K562 (cell line): ENCODE measurements at regions not wholly inside any gene's neighbourhood (a gene's known extent, or its start where the extent isn't known, plus 50 kb on each side); places are given as distances from the start of the nearest gene placed in this dataset.

Experiments used
- ATAC-seq: fragments of 200-7000 bp; cut with Tn5 transposase; 3 replicates; pipeline ENCODE4 v1.9.1; 2020; ENCODE audit warnings: moderate library complexity
- BruUV-seq: library from RNA; stranded (reverse); fragments of 400-500 nt; replicated peaks from 2 replicates; lab custom pipeline; 2021; lab: Mats Ljungman, UMichigan
- CTCF ChIA-PET: fragments of 300-600 bp; formaldehyde crosslinking; extraction: SDS; loops from one replicate; lab custom pipeline; 2021; ENCODE audit warnings: low intra/inter-chr PET ratio; lab: Yijun Ruan, JAX
- POLR2A ChIA-PET: fragments of 300-600, 350-650 bp; sonication (Branson Sonifier 250); formaldehyde crosslinking; extraction: SDS; loops from one replicate; lab custom pipeline; 2021; ENCODE audit warnings: antibody characterized with exemption, inconsistent platforms; lab: Yijun Ruan, JAX
- DNase-seq, 4 experiments: peaks; one replicate each; pipeline versions ENCODE4 v3.0.0 to v3.0.0-alpha.2; 2011 to 2018; ENCODE audit warnings: low spot score in 3 of 4, mixed read lengths in 3 of 4; ENCODE audit errors: extremely low read depth in 1 of 4
- FAIRE-seq: peaks from 2 replicates; lab custom pipeline; 2011; peaks lifted over from hg19 to GRCh38; lab: Jason Lieb, UNC
- H2AFZ ChIP-seq: 2 replicates; pipeline ENCODE4 v1.6.0; 2011; ENCODE audit warnings: low read depth, low read length, control low read depth, inconsistent platforms
- H3K27ac ChIP-seq: fragments of 200-600 bp; 3 replicates; pipeline ENCODE4 v1.8.0; 2011; ENCODE audit warnings: low read depth, mild to moderate bottlenecking, control low read depth, inconsistent platforms, low read length, moderate library complexity, mixed read lengths; ENCODE audit errors: extremely low read depth
- H3K27me3 ChIP-seq, 2 experiments: fragments of 300-600 bp in 1 of 2; 2 replicates in 1 of 2; 3 replicates in 1 of 2; pipeline versions ENCODE4 v1.6.0 to v1.8.0; 2011; ENCODE audit warnings: inconsistent platforms in 2 of 2, low read length in 2 of 2, mild to moderate bottlenecking in 1 of 2, mixed read lengths in 1 of 2, moderate library complexity in 1 of 2; ENCODE audit not compliant: control insufficient read depth in 2 of 2, insufficient read depth in 2 of 2
- H3K36me3 ChIP-seq: fragments of 300-600 bp; 3 replicates; pipeline ENCODE4 v1.8.0; 2011; ENCODE audit warnings: mild to moderate bottlenecking, low read length, inconsistent platforms; ENCODE audit not compliant: control insufficient read depth, insufficient read depth
- H3K4me1 ChIP-seq, 2 experiments: fragments of 200-600 bp in 1 of 2; replicated peaks in 1 of 2; 2 replicates in 1 of 2; 3 replicates in 1 of 2; pipeline versions ENCODE4 v1.5.1 to v1.8.0; 2011; ENCODE audit warnings: inconsistent platforms in 2 of 2, low read length in 2 of 2, mild to moderate bottlenecking in 1 of 2, mixed read lengths in 1 of 2, moderate library complexity in 1 of 2; ENCODE audit not compliant: control insufficient read depth in 2 of 2, insufficient read depth in 2 of 2
- H3K4me2 ChIP-seq: 2 replicates; pipeline ENCODE4 v1.6.1; 2011; ENCODE audit warnings: low read length, control low read depth, inconsistent platforms, mixed read lengths; ENCODE audit not compliant: insufficient read depth
- H3K4me3 ChIP-seq: fragments of 200-600 bp; sonication (generic), shearing (Covaris generic); 2 replicates; pipeline ENCODE4 v1.5.1; 2016; ENCODE audit warnings: control low read depth, inconsistent platforms
- H3K79me2 ChIP-seq: fragments of 200-600 bp; 3 replicates; pipeline ENCODE4 v1.8.0; 2011; ENCODE audit warnings: low read length, inconsistent platforms; ENCODE audit not compliant: control insufficient read depth, insufficient read depth
- H3K9ac ChIP-seq, 2 experiments: 2 replicates each; pipeline versions ENCODE4 v1.6.0 to v1.6.1; 2011; ENCODE audit warnings: low read depth in 2 of 2, low read length in 2 of 2, control low read depth in 1 of 2, inconsistent platforms in 1 of 2, mild to moderate bottlenecking in 1 of 2, mixed read lengths in 1 of 2; ENCODE audit not compliant: insufficient read depth in 1 of 2
- H3K9me1 ChIP-seq: one replicate; pipeline ENCODE4 v1.6.0; 2011; ENCODE audit warnings: inconsistent platforms, mild to moderate bottlenecking, low read length, moderate library complexity; ENCODE audit not compliant: control insufficient read depth, insufficient read depth
- H3K9me3 ChIP-seq: replicated peaks from 2 replicates; pipeline ENCODE4 v1.5.1; 2011; ENCODE audit warnings: low read depth, low read length, inconsistent platforms; ENCODE audit not compliant: control insufficient read depth, insufficient read depth
- H4K20me1 ChIP-seq: replicated peaks from 2 replicates; pipeline ENCODE4 v1.6.1; 2011; ENCODE audit warnings: low read length, inconsistent platforms, mixed read lengths; ENCODE audit not compliant: control insufficient read depth, insufficient read depth
- BCL6 ChIP-seq: fragments of 250-450 bp; sonication (Bioruptor Pico); IDR thresholded peaks from 2 replicates; pipeline ENCODE4 v1.4.0; 2020
- EWSR1 ChIP-seq: fragments of 450-650 bp; IDR thresholded peaks from 2 replicates; pipeline ENCODE4 v1.6.1; 2018; ENCODE audit warnings: borderline replicate concordance, mild to moderate bottlenecking, low read depth, moderate library complexity; ENCODE audit not compliant: partially characterized antibody
- HDGF ChIP-seq: fragments of 450-650 bp; IDR thresholded peaks from 2 replicates; pipeline ENCODE4 v1.6.1; 2016
- HES1 ChIP-seq: fragments of 450-650 bp; IDR thresholded peaks from 2 replicates; pipeline ENCODE4 v1.6.1; 2016; ENCODE audit warnings: low read depth, mild to moderate bottlenecking, moderate library complexity
- HMG20A ChIP-seq: fragments of 450-650 bp; formaldehyde crosslinking; conservative IDR thresholded peaks from 2 replicates; pipeline ENCODE4 v1.4.0; 2020; ENCODE audit warnings: mild to moderate bottlenecking, mixed read lengths
- IRF2 ChIP-seq: sonication (generic); formaldehyde crosslinking; IDR thresholded peaks from 2 replicates; pipeline ENCODE4 v1.8.1; 2022; ENCODE audit warnings: mild to moderate bottlenecking, missing genetic modification reagents
- MYC ChIP-seq, 2 experiments: fragments of 250-450 bp in 1 of 2; sonication (Bioruptor Pico) in 1 of 2; IDR thresholded peaks; 2 replicates each; pipeline versions ENCODE4 v1.5.1 to v1.6.1; 2012 to 2021; ENCODE audit warnings: low read depth in 2 of 2, borderline replicate concordance in 1 of 2, improper control_type of control experiment in 1 of 2, low read length in 1 of 2, mild to moderate bottlenecking in 1 of 2, moderate library complexity in 1 of 2
- PTTG1 ChIP-seq: fragments of 450-650 bp; IDR thresholded peaks from 2 replicates; pipeline ENCODE4 v1.6.1; 2016; ENCODE audit warnings: low read depth, mild to moderate bottlenecking, missing genetic modification characterization, missing compliant biosample characterization
- RBM17 ChIP-seq: fragments of 200-400 bp; formaldehyde crosslinking; IDR thresholded peaks from 2 replicates; pipeline ENCODE4 v1.6.1; 2017; ENCODE audit warnings: low read depth, mild to moderate bottlenecking, low read length, borderline replicate concordance
- U2AF1 ChIP-seq: fragments of 200-400 bp; formaldehyde crosslinking; optimal IDR thresholded peaks from 2 replicates; pipeline ENCODE3; 2017; ENCODE audit warnings: mild to moderate bottlenecking, low read depth, low read length, moderate library complexity
- ZNF449 ChIP-seq: fragments of 250-450 bp; sonication (Bioruptor Pico); IDR thresholded peaks from 2 replicates; pipeline ENCODE4 v1.8.0; 2022; ENCODE audit warnings: moderate library complexity, mild to moderate bottlenecking, inconsistent platforms
- WGBS: fragments of 100-300 bp; shearing (Covaris generic); methylation state at CpG from one replicate; pipeline ENCODE4 v1.1.6; 2016; ENCODE audit warnings: low coverage, mixed read lengths; ENCODE audit not compliant: insufficient coverage; ENCODE audit errors: missing lambda C conversion rate; 5-methylcytosine and 5-hydroxymethylcytosine counted together
- in situ Hi-C: fragments of 300-500 bp; cut with MboI; formaldehyde crosslinking; loops from 4 replicates; pipeline ENCODE4 v1.15.0; 2018; ENCODE audit warnings: inconsistent platforms, mixed read lengths
- intact Hi-C: fragments of 100-400 bp; cut with micrococcal nuclease; formaldehyde crosslinking; loops from 2 replicates; pipeline ENCODE4 v1.14.2; 2022

DNA sequence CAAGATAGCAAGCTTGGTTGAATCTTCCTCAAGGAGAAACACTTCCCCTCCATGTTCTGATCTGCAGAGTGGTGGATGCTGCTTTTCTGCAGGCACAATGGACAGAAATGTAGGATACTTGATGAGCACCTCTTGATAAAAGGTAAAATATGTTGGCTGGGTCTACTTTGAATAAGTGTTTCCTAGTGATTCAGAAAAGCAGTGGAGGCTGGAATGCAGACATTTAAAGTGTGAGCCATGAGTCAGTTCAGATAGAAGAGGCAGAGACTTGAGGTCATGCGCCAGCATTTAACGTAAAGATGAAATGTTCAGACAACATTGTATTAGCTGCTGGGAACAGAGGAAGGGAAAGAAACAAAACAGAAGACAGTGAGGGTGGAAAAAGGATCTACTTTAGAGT is 403.1 kb downstream of the ADRA2A start:
- FAIRE-seq = no peak

More for the DNA sequence above, 403.1 kb downstream of the ADRA2A start:
- Histone ChIP-seq H2AFZ (no peak overlapping the region), H3K9ac (no peak overlapping the region), H3K9me1 (no peaks in the 10 kb centered on the region), H3K4me2 (no peak overlapping the region), H3K36me3 (no peaks in the 10 kb centered on the region), H3K27ac (no peak overlapping the region), H3K79me2 (no peaks in the 10 kb centered on the region), H4K20me1 (no peaks in the 10 kb centered on the region), H3K9me3 (no peaks in the 10 kb centered on the region), H3K4me3 (no peak overlapping the region), H3K4me1 (no peaks in the 10 kb centered on the region), H3K27me3 (no peaks in the 10 kb centered on the region)
- ChIA-PET POLR2A (no interaction called here), CTCF (no interaction called here)
- in situ Hi-C loops = no loop called here
- DNase-seq (no peak), ATAC-seq (no peak)
- 4% methylated on average over 2 of the region's 2 CpGs for WGBS
- intact Hi-C loops = no loop called here
- TF ChIP-seq U2AF1 = no peak
- no peak for TF ChIP-seq BCL6 (CRISPR knock-in tag)
- TF ChIP-seq ZNF449 (CRISPR knock-in tag) = no peak
- no peak for TF ChIP-seq PTTG1 (tag)
- TF ChIP-seq HDGF = no peak
- no peak for TF ChIP-seq MYC (IDR thresholded peaks at IDR 0.05; ENCODE audit: low read depth, low read length)
- no peak for TF ChIP-seq MYC (CRISPR knock-in tag; IDR thresholded peaks at IDR 0.05; ENCODE audit: borderline replicate concordance, low read depth)
- TF ChIP-seq IRF2 (CRISPR knock-in tag) = no peak
- TF ChIP-seq HMG20A (CRISPR knock-in tag) = no peak
- no peak for TF ChIP-seq RBM17
- no peak for TF ChIP-seq EWSR1
- no peak for TF ChIP-seq HES1
- no TSS peak for BruUV-seq
